Dendritic cell treated with granulocyte-macrophage colony-stimulating factor and Interleukin-4, amounts not matched to agents 40 ng/mL and 50 ng/mL, for 4 days (primary cell): ENCODE measurements at regions not wholly inside any gene's neighbourhood (a gene's known extent, or its start where the extent isn't known, plus 50 kb on each side); places are given as distances from the start of the nearest gene placed in this dataset.

ENCODE experiments used
- H3K27ac Mint-ChIP-seq: one replicate; pipeline ENCODE4 v1.8.0; 2022; ENCODE audit warnings: mild to moderate bottlenecking, mixed read lengths
- H3K27me3 Mint-ChIP-seq: one replicate; pipeline ENCODE4 v1.8.0; 2022; ENCODE audit warnings: mild to moderate bottlenecking, mixed read lengths
- H3K36me3 Mint-ChIP-seq: one replicate; pipeline ENCODE4 v1.8.0; 2022; ENCODE audit warnings: low read depth, mixed read lengths
- H3K4me1 Mint-ChIP-seq: one replicate; pipeline ENCODE4 v1.8.0; 2022; ENCODE audit warnings: low read depth, mixed read lengths
- H3K4me3 Mint-ChIP-seq: one replicate; pipeline ENCODE4 v1.8.0; 2022; ENCODE audit warnings: mild to moderate bottlenecking, moderate library complexity, mixed read lengths
- H3K9me3 Mint-ChIP-seq: one replicate; pipeline ENCODE4 v1.8.0; 2022; ENCODE audit warnings: mixed read lengths
- intact Hi-C: fragments of 100-400 bp; cut with micrococcal nuclease; formaldehyde crosslinking; loops from one replicate; pipeline ENCODE4 v1.15.0; 2022

DNA sequence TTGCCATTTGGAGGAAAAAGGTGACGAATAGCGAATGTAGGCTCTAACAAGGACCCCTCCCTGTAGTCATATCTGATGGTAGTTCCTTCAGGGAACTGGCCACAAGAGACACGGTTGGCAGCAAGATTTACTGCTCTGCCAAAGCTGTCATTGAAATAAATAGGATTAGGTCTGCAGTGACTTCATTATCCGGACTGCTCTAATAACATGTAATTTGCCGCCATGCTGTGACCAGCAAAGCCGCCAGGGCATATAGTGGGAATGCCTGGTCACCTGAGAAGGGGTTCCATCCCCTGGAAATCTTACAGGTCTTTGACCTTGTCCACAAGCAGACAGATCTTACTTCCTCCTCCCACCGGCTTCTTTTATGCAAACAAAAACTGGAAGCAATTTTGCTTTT is 59.4 kb upstream of the LAPTM4A start:
- intact Hi-C loops = no loop called here
- Mint-ChIP-seq H3K4me3 (no peak overlapping the region), H3K27me3 (peaks cover 17% of the 10 kb centered on the region), H3K9me3 (peaks cover 18% of the 10 kb centered on the region), H3K36me3 (no peaks in the 10 kb centered on the region), H3K4me1 (peaks cover 7% of the 10 kb centered on the region), H3K27ac (no peak overlapping the region)

DNA sequence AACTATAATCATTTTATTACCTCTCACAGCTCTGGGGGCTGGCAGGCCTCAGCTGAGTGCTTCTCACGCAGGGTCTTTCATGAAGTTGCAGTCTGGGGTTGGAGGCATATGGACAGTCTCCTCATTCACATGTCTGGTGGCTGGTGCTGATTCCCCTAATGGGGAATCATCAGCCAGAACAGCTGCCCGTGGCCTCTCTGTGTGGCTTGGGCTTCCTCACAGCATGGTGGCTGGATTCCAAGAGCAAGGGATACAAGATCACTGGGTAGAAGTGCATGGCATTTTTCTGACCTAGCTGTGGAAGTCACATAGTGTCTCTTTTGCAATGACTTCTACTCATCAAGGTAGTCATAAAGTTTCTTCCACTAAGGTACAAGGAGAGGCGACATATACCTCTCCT is 59.0 kb upstream of the LAPTM4A start:
- peaks cover 21% of the 10 kb centered on the region for H3K27me3 Mint-ChIP-seq
- no peak overlapping the region for H3K27ac Mint-ChIP-seq
- H3K36me3 Mint-ChIP-seq = no peaks in the 10 kb centered on the region
- H3K4me1 Mint-ChIP-seq = peaks cover 7% of the 10 kb centered on the region
- H3K9me3 Mint-ChIP-seq = peaks cover 18% of the 10 kb centered on the region
- no peak overlapping the region for H3K4me3 Mint-ChIP-seq
- intact Hi-C loops = no loop called here

GRCh38 chr2:20108655-20109396 is 57.4 kb upstream of the LAPTM4A start:
- H3K27me3 Mint-ChIP-seq = peaks cover 22% of the 10 kb centered on the region
- no peaks in the 10 kb centered on the region for H3K36me3 Mint-ChIP-seq
- no peak overlapping the region for H3K4me3 Mint-ChIP-seq
- intact Hi-C loops = no loop called here
- H3K27ac Mint-ChIP-seq = no peak overlapping the region
- H3K4me1 Mint-ChIP-seq = peaks cover 7% of the 10 kb centered on the region
- H3K9me3 Mint-ChIP-seq = peaks cover 18% of the 10 kb centered on the region

- intact Hi-C loops = no loop called here
- no peak overlapping the region for H3K27ac Mint-ChIP-seq
- no peaks in the 10 kb centered on the region for H3K36me3 Mint-ChIP-seq
- peaks cover 19% of the 10 kb centered on the region for H3K9me3 Mint-ChIP-seq
- H3K27me3 Mint-ChIP-seq = peaks cover 22% of the 10 kb centered on the region
- peaks cover 7% of the 10 kb centered on the region for H3K4me1 Mint-ChIP-seq
- no peak overlapping the region for H3K4me3 Mint-ChIP-seq
These were observed 56.3 kb upstream of the LAPTM4A start for GRCh38 chr2:20107776-20108175.

GRCh38 chr2:20107352-20107751 is 55.9 kb upstream of the LAPTM4A start:
- intact Hi-C loops = no loop called here
- H3K36me3 Mint-ChIP-seq = no peaks in the 10 kb centered on the region

GRCh38 chr2:20106746-20107145 is 55.3 kb upstream of the LAPTM4A start:
- peaks cover 23% of the 10 kb centered on the region for H3K27me3 Mint-ChIP-seq
- no peaks in the 10 kb centered on the region for H3K36me3 Mint-ChIP-seq
- no peak overlapping the region for H3K27ac Mint-ChIP-seq
- peaks cover 7% of the 10 kb centered on the region for H3K4me1 Mint-ChIP-seq
- H3K4me3 Mint-ChIP-seq = peak overlapping the region; percentile 61
- H3K9me3 Mint-ChIP-seq = peaks cover 27% of the 10 kb centered on the region
- intact Hi-C loops = no loop called here

More at GRCh38 chr2:20107352-20107751, 55.9 kb upstream of the LAPTM4A start:
- Mint-ChIP-seq H3K9me3 (peaks cover 24% of the 10 kb centered on the region), H3K4me1 (peaks cover 7% of the 10 kb centered on the region), H3K27me3 (peaks cover 23% of the 10 kb centered on the region), H3K27ac (no peak overlapping the region), H3K4me3 (no peak overlapping the region)

GRCh38 chr2:20104900-20105545 is 53.6 kb upstream of the LAPTM4A start:
- H3K27ac Mint-ChIP-seq = no peak overlapping the region
- peaks cover 20% of the 10 kb centered on the region for H3K9me3 Mint-ChIP-seq
- intact Hi-C loops = no loop called here
- peaks cover 7% of the 10 kb centered on the region for H3K4me1 Mint-ChIP-seq
- H3K4me3 Mint-ChIP-seq = no peak overlapping the region
- H3K27me3 Mint-ChIP-seq = peaks cover 21% of the 10 kb centered on the region
- no peaks in the 10 kb centered on the region for H3K36me3 Mint-ChIP-seq

GRCh38 chr2:20103530-20103929 is 52.1 kb upstream of the LAPTM4A start:
- Mint-ChIP-seq H3K36me3 (no peaks in the 10 kb centered on the region), H3K27me3 (peaks cover 21% of the 10 kb centered on the region), H3K4me1 (peaks cover 7% of the 10 kb centered on the region), H3K4me3 (no peak overlapping the region), H3K9me3 (peaks cover 19% of the 10 kb centered on the region), H3K27ac (no peak overlapping the region)
- intact Hi-C loops = no loop called here
